SK-N-MC (cell line): ENCODE measurements at regions not wholly inside any gene's neighbourhood (a gene's known extent, or its start where the extent isn't known, plus 50 kb on each side); places are given as distances from the start of the nearest gene placed in this dataset.

ENCODE experiments used
- EZH2 ChIP-seq: fragments of 200-600 bp; sonication (generic); IDR thresholded peaks from one replicate; pipeline ENCODE4 v1.6.1; 2017; ENCODE audit warnings: antibody characterized with exemption
- FOXP2 ChIP-seq: optimal IDR thresholded peaks from 2 replicates; pipeline ENCODE3; 2011; ENCODE audit warnings: mild to moderate bottlenecking, moderate library complexity; ENCODE audit not compliant: insufficient read depth; ENCODE audit errors: extremely low read length, control extremely low read depth
- POLR2AphosphoS5 ChIP-seq: IDR thresholded peaks from 2 replicates; pipeline ENCODE4 v1.6.1; 2012; ENCODE audit warnings: mild to moderate bottlenecking, low read depth, low read length, borderline replicate concordance

DNA sequence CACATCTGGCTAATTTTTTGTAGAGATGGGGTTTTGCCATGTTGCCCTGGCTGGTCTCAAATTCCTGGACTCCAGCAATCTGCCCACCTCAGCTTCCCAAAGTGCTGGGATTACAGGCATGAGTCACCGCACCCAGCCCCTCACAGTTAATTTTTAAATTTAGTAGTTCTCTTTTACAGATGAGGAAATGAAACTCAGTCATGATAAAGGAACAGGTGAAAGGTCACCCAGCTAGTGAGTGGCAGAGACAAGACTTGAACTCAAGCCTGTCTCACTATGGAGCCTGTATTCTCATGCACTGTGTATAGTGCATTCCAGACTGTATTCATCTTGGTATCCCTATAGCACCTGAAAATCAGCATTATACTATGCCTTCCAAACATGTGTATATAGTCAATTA is 77.1 kb upstream of the WSB1 start:
- TF ChIP-seq EZH2 (no peak), POLR2AphosphoS5 (no peak), FOXP2 (no peak)
